K562 (cell line): ENCODE measurements at regions not wholly inside any gene's neighbourhood (a gene's known extent, or its start where the extent isn't known, plus 50 kb on each side); places are given as distances from the start of the nearest gene placed in this dataset.

Source experiments
- CAMTA2 ChIP-seq: fragments of 250-450 bp; sonication (Bioruptor Pico); conservative IDR thresholded peaks from 2 replicates; pipeline ENCODE4 v1.5.1; 2022
- ELF1 ChIP-seq: fragments of 200-800 bp; sonication (Bioruptor generic); IDR thresholded peaks from 2 replicates; pipeline ENCODE4 v1.6.1; 2016; ENCODE audit warnings: missing genetic modification characterization, missing compliant biosample characterization
- FOXP1 ChIP-seq: sonication (generic); formaldehyde crosslinking; IDR thresholded peaks from 2 replicates; pipeline ENCODE4 v1.8.0; 2022; ENCODE audit warnings: mild to moderate bottlenecking, missing genetic modification reagents
- GATAD2B ChIP-seq: fragments of 450-650 bp; IDR thresholded peaks from 2 replicates; pipeline ENCODE4 v1.6.1; 2017; ENCODE audit warnings: mild to moderate bottlenecking, borderline replicate concordance
- HNRNPH1 ChIP-seq: fragments of 200-400 bp; formaldehyde crosslinking; optimal IDR thresholded peaks from 2 replicates; pipeline ENCODE3; 2017; ENCODE audit warnings: low read depth, mild to moderate bottlenecking, low read length, moderate library complexity
- MNT ChIP-seq, 2 experiments: fragments of 450-650 bp; conservative IDR thresholded peaks; 2 replicates each; pipeline ENCODE4 v1.6.1; 2017; ENCODE audit warnings: mild to moderate bottlenecking in 2 of 2, moderate library complexity in 2 of 2
- PML ChIP-seq: IDR thresholded peaks from 2 replicates; pipeline ENCODE4 v1.6.1; 2012; ENCODE audit warnings: low read length, inconsistent platforms
- POLR2AphosphoS5 ChIP-seq: IDR thresholded peaks from 2 replicates; pipeline ENCODE4 v1.6.1; 2011; ENCODE audit warnings: mild to moderate bottlenecking, low read depth, low read length, moderate library complexity; ENCODE audit not compliant: control insufficient read depth, insufficient read depth
- RBM15 ChIP-seq: fragments of 200-400 bp; formaldehyde crosslinking; IDR thresholded peaks from 2 replicates; pipeline ENCODE4 v1.6.1; 2018; ENCODE audit warnings: mild to moderate bottlenecking, low read length, moderate library complexity; ENCODE audit not compliant: insufficient read depth
- RFX7 ChIP-seq: fragments of 250-450 bp; sonication (Bioruptor Pico); IDR thresholded peaks from 2 replicates; pipeline ENCODE4 v1.5.1; 2021; ENCODE audit warnings: mild to moderate bottlenecking
- RNF219 ChIP-seq: fragments of 250-450 bp; sonication (Bioruptor Pico); IDR thresholded peaks from 2 replicates; pipeline ENCODE4 v1.5.0; 2022; ENCODE audit warnings: mild to moderate bottlenecking
- SAP30 ChIP-seq: fragments of 200-600 bp; sonication (generic); IDR thresholded peaks from 2 replicates; pipeline ENCODE4 v1.6.1; 2012; ENCODE audit warnings: borderline replicate concordance, low read depth, mild to moderate bottlenecking, moderate library complexity, low read length, control low read depth, inconsistent platforms; ENCODE audit not compliant: insufficient read depth, poor library complexity, severe bottlenecking
- SIX5 ChIP-seq, 2 experiments: IDR thresholded peaks; 2 replicates each; pipeline ENCODE4 v1.6.1; 2011; ENCODE audit warnings: low read length in 2 of 2, borderline replicate concordance in 1 of 2, low read depth in 1 of 2, mild to moderate bottlenecking in 1 of 2, moderate library complexity in 1 of 2; ENCODE audit not compliant: insufficient read depth in 1 of 2
- SMARCB1 ChIP-seq: IDR thresholded peaks from 2 replicates; pipeline ENCODE4 v1.6.1; 2011; ENCODE audit warnings: improper control_type of control experiment, low read depth; ENCODE audit not compliant: insufficient read length
- TAL1 ChIP-seq: fragments of 450-650 bp; IDR thresholded peaks from 2 replicates; pipeline ENCODE4 v1.6.1; 2016; ENCODE audit warnings: mild to moderate bottlenecking
- TEAD4 ChIP-seq, 2 experiments: sonication (generic) in 1 of 2; formaldehyde crosslinking in 1 of 2; IDR thresholded peaks; 2 replicates each; pipeline versions ENCODE4 v1.6.1 to v1.8.0; 2012 to 2022; ENCODE audit warnings: borderline replicate concordance in 1 of 2, inconsistent platforms in 1 of 2, low read length in 1 of 2, mild to moderate bottlenecking in 1 of 2, missing genetic modification reagents in 1 of 2
- YBX1 ChIP-seq: fragments of 450-650 bp; IDR thresholded peaks from 2 replicates; pipeline ENCODE4 v1.7.1; 2016; ENCODE audit warnings: mild to moderate bottlenecking
- ZC3H4 ChIP-seq: sonication (generic); formaldehyde crosslinking; IDR thresholded peaks from 2 replicates; pipeline ENCODE4 v1.9.0; 2021; ENCODE audit warnings: missing genetic modification reagents, borderline replicate concordance
- ZKSCAN8 ChIP-seq: fragments of 200-800 bp; sonication (Bioruptor generic); IDR thresholded peaks from 2 replicates; pipeline ENCODE4 v1.6.1; 2016; ENCODE audit warnings: missing genetic modification characterization, missing compliant biosample characterization
- ZNF143 ChIP-seq: sonication (generic); formaldehyde crosslinking; IDR thresholded peaks from 2 replicates; pipeline ENCODE4 v1.9.0; 2022; ENCODE audit warnings: mild to moderate bottlenecking, missing genetic modification reagents
- ZNF197 ChIP-seq: fragments of 200-800 bp; sonication (Bioruptor generic); IDR thresholded peaks from 2 replicates; pipeline ENCODE4 v1.6.1; 2016; ENCODE audit warnings: low read depth, missing genetic modification characterization, missing compliant biosample characterization
- ZNF347 ChIP-seq: fragments of 450-650 bp; formaldehyde crosslinking; IDR thresholded peaks from 2 replicates; pipeline ENCODE4 v1.4.0; 2020; ENCODE audit warnings: low read depth, mild to moderate bottlenecking, moderate library complexity
- TF ChIP-seq, protein P1 (sequence below): fragments of 250-450 bp; sonication (Bioruptor Pico); IDR thresholded peaks from 2 replicates; pipeline ENCODE4 v1.9.0; 2021; ENCODE audit warnings: mild to moderate bottlenecking
- TF ChIP-seq, protein P2 (sequence below): fragments of 450-650 bp; formaldehyde crosslinking; IDR thresholded peaks from 2 replicates; pipeline ENCODE4 v1.4.0; 2020; ENCODE audit warnings: mild to moderate bottlenecking, moderate library complexity

DNA sequence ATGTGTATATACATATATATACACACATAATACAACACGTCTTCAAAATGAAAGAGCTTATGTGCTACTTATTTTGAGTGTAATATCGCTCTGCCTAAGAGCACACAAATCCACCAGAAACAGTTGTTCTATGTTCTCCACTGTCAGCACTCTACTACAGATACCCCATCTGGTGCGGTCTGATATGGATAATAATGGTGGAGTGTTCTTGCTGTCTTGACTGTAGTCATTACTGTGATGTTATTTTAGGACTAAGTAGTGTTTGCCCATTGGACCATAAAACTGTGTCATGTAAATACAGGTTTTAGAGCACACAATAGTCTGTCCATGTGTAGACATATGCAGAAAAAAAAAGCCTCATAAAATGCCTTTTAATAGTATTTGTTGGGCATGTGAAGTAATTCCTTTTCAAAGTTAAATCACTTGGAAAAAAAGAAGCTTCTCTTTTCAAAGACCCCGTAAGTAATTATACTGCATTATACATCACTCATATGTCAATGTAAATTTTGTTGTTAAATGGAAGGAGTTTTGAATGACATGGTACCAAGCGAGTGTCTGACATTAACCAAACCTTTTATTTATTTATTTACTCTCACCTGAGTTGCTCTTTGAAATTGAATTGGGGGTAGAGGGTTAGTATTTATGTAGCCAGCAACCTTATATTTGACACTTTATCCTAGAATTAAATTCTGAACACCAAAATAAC, 1249.2 kb upstream of the ZEB2 start (continued):
- TF ChIP-seq RNF219 (CRISPR knock-in tag) (no peak), PML (peak; percentile 86), RFX7 (CRISPR knock-in tag) (no peak), GATAD2B (no peak), MNT (conservative IDR thresholded peaks at IDR 0.05) (0 out of 4 replicates have a peak, but pooled peaks of 1 of the 2 experiments have one; percentile 26), ELF1 (tag) (no peak), ZKSCAN8 (CRISPR knock-in tag) (peak; percentile 39; the same call in 1 of the 2 replicates), HNRNPH1 (no peak), TAL1 (peak; percentile 87), POLR2AphosphoS5 (peak; percentile 78), CAMTA2 (CRISPR knock-in tag) (no peak), ZC3H4 (CRISPR knock-in tag) (no peak), ZNF197 (CRISPR knock-in tag) (no peak), RBM15 (no peak), ZNF143 (CRISPR knock-in tag) (no peak), SIX5 (IDR thresholded peaks at IDR 0.05; ENCODE audit: borderline replicate concordance in 1 of 2, insufficient read depth in 1 of 2, low read depth in 1 of 2, low read length in 2 of 2) (no peak), FOXP1 (CRISPR knock-in tag) (no peak), SAP30 (no peak), SMARCB1 (no peak), YBX1 (no peak), ZNF347 (CRISPR knock-in tag) (no peak), TEAD4 (IDR thresholded peaks at IDR 0.05; ENCODE audit: low read length) (peak; percentile 93), TEAD4 (CRISPR knock-in tag; IDR thresholded peaks at IDR 0.05; ENCODE audit: borderline replicate concordance) (no peak)
- TF ChIP-seq, protein P1, sequence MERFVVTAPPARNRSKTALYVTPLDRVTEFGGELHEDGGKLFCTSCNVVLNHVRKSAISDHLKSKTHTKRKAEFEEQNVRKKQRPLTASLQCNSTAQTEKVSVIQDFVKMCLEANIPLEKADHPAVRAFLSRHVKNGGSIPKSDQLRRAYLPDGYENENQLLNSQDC (CRISPR knock-in tag): no peak
- TF ChIP-seq, protein P2, sequence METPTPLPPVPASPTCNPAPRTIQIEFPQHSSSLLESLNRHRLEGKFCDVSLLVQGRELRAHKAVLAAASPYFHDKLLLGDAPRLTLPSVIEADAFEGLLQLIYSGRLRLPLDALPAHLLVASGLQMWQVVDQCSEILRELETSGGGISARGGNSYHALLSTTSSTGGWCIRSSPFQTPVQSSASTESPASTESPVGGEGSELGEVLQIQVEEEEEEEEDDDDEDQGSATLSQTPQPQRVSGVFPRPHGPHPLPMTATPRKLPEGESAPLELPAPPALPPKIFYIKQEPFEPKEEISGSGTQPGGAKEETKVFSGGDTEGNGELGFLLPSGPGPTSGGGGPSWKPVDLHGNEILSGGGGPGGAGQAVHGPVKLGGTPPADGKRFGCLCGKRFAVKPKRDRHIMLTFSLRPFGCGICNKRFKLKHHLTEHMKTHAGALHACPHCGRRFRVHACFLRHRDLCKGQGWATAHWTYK (CRISPR knock-in tag): no peak
